Pancreas (tissue), 10 donors: ENCODE measurements at regions not wholly inside any gene's neighbourhood (a gene's known extent, or its start where the extent isn't known, plus 50 kb on each side); places are given as distances from the start of the nearest gene placed in this dataset.

Source experiments
- ATAC-seq, 4 donors: fragments of 200-7000 bp; cut with Tn5 transposase; one replicate each; pipeline versions ENCODE4 v1.8.0 to v1.9.1; 2020; ENCODE audit warnings: mild to moderate bottlenecking in 4 of 4, moderate library complexity in 4 of 4
- DNase-seq, 6 donors: peaks; one replicate each; pipeline ENCODE4 v3.0.0-alpha.2; 2020
- FAIRE-seq: peaks from 2 replicates; lab custom pipeline; 2012; peaks lifted over from hg19 to GRCh38; lab: Jason Lieb, UNC
- H3K27ac ChIP-seq, 4 donors: fragments of 200-600 bp; sonication (generic); 1 replicate in 3 of 4; 2 replicates in 1 of 4; pipeline versions ENCODE4 v1.5.0 to v1.8.0; 2020
- H3K27me3 ChIP-seq, 4 donors: fragments of 200-600 bp; one replicate each; pipeline ENCODE4 v1.8.0; 2021
- H3K36me3 ChIP-seq, 3 donors: fragments of 200-600 bp; sonication (generic) in 1 of 3; one replicate each; pipeline versions ENCODE4 v1.5.0 to v1.8.0; 2020 to 2021
- H3K4me1 ChIP-seq, 3 donors: fragments of 200-600 bp; one replicate each; pipeline ENCODE4 v1.8.0; 2021
- H3K4me3 ChIP-seq, 4 donors: fragments of 200-600 bp; sonication (generic) in 2 of 4; one replicate each; pipeline versions ENCODE4 v1.5.0 to v1.8.0; 2020 to 2021
- H3K9me3 ChIP-seq, 4 donors: fragments of 200-600 bp; one replicate each; pipeline ENCODE4 v1.8.0; 2021
- CTCF ChIP-seq, 4 donors: fragments of 200-600 bp; sonication (generic) in 3 of 4; IDR thresholded peaks; one replicate each; pipeline versions ENCODE4 v1.5.0 to v1.8.0; 2021; ENCODE audit warnings: antibody characterized with exemption in 4 of 4
- WGBS, 2 donors: extraction: QIAGEN DNeasy Blood & Tissue Kit; methylation state at CpG; one replicate each; pipeline ENCODE4 v1.1.7; 2013; 5-methylcytosine and 5-hydroxymethylcytosine counted together
- intact Hi-C, 3 donors: fragments of 100-400 bp; cut with DNase I; formaldehyde crosslinking; loops; one replicate each; pipeline versions ENCODE4 v1.11.1 to v1.14.2; 2022
- donor health status: healthy with polysubstance abuse.
- donor health status: DM: no; HTN: no; CAD: no; lungs with moderate emphysema.
- donor health status: DM: no; HTN: no; CAD: no.
- donor health status: control.
- donor health status: control.
- donor health status: Bipolar disorder and iron deficiency.
- donor health status: DM: yes; HTN: yes; CAD: no.
- donor health status: DM: no; HTN: no; CAD: no.
- donor health status: DM: no; HTN: no; CAD: no.
- donor health status: DM: yes; HTN: yes; CAD: no.

- DNase-seq (no peak), FAIRE-seq (no peak), ATAC-seq (no peak)
- H3K9me3 ChIP-seq = no peaks in the 10 kb centered on the region
- intact Hi-C loops = no loop called here
- no peaks in the 10 kb centered on the region for H3K36me3 ChIP-seq
- TF ChIP-seq CTCF (IDR thresholded peaks at IDR 0.05) = no peak
- no peak overlapping the region for H3K27ac ChIP-seq
- no peaks in the 10 kb centered on the region for H3K27me3 ChIP-seq
- no peak overlapping the region for H3K4me3 ChIP-seq
- WGBS, 2 donors = 62 to 72% methylated on average over 19 of the region's 19 CpGs
- H3K4me1 ChIP-seq = no peaks in the 10 kb centered on the region
Measured at GRCh38 chr2:104701411-104701911, 152.5 kb upstream of the POU3F3 start.

DNA sequence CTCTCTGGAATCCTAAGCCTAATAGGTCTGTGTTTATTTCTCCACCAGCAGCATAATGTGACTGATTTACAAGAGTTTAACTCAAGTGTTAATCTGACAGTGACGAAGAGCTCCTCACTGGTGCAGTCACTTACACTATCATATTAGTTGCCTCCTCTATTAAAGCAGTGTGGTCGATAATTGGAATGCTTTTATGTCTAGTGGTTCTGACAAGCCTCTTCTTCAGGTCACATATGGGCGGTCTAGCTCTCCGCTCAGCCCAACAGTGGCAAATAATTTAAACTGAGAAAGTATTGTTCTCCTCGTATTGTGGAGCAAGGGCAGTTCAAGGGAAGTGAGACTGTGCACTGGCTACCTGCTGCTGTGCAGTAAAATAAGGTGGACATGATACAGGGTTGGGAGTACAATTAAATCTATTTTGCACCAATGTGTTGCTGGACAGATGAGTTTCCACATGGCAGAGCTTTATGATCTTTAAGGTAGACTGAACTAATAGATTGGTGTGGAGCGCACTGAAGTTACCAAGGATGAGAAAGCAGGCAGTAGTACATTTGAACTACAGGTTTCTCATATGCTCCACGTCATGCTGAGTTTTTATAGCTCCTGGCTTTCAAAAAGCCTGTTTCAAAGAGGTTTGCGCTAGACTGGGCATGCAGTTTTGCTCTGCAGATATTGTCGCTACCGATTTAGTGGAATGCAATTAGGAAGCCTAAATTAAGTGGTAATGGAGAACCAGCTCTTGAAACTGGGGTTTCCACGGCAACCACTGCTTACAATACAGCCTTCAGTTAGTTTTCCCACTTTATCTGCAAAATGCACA is 151.7 kb upstream of the POU3F3 start:
- no peak for TF ChIP-seq CTCF (IDR thresholded peaks at IDR 0.05)
- ATAC-seq (no peak), FAIRE-seq (no peak), DNase-seq (no peak)
- Histone ChIP-seq H3K27ac (no peak overlapping the region), H3K27me3 (no peaks in the 10 kb centered on the region), H3K9me3 (no peaks in the 10 kb centered on the region), H3K4me3 (no peak overlapping the region), H3K4me1 (no peaks in the 10 kb centered on the region), H3K36me3 (no peaks in the 10 kb centered on the region)
- 18 to 23% methylated on average over 11 of the region's 11 CpGs for WGBS, 2 donors
- intact Hi-C loops = no loop called here

DNA sequence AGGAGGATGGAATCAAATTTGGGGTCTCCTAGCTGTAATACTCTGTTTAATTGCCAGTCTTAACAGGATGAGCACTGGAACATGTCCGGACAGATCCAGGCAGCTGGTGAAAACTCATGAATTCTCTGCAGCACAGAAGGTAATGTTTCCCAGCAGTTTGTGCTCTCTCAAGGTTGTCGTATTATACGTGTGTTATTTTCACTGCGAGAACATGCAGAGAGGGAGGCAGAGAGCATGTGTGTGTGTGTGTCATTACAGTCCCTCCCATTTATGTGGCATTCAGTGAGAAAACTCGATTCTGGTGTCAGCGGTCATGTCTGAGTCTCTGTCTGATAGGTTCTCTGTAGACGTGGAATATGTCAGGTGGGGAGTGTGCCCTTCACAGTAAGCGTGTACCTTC is 150.2 kb upstream of the POU3F3 start:
- H3K36me3 ChIP-seq = no peaks in the 10 kb centered on the region
- no peak for DNase-seq
- no peaks in the 10 kb centered on the region for H3K9me3 ChIP-seq
- no peaks in the 10 kb centered on the region for H3K4me1 ChIP-seq
- H3K4me3 ChIP-seq = no peak overlapping the region
- TF ChIP-seq CTCF (IDR thresholded peaks at IDR 0.05) = no peak
- FAIRE-seq = no peak
- H3K27me3 ChIP-seq = no peaks in the 10 kb centered on the region
- no peak overlapping the region for H3K27ac ChIP-seq
- intact Hi-C loops = no loop called here
- 28 to 33% methylated on average over 8 of the region's 8 CpGs for WGBS, 2 donors
- no peak for ATAC-seq

DNA sequence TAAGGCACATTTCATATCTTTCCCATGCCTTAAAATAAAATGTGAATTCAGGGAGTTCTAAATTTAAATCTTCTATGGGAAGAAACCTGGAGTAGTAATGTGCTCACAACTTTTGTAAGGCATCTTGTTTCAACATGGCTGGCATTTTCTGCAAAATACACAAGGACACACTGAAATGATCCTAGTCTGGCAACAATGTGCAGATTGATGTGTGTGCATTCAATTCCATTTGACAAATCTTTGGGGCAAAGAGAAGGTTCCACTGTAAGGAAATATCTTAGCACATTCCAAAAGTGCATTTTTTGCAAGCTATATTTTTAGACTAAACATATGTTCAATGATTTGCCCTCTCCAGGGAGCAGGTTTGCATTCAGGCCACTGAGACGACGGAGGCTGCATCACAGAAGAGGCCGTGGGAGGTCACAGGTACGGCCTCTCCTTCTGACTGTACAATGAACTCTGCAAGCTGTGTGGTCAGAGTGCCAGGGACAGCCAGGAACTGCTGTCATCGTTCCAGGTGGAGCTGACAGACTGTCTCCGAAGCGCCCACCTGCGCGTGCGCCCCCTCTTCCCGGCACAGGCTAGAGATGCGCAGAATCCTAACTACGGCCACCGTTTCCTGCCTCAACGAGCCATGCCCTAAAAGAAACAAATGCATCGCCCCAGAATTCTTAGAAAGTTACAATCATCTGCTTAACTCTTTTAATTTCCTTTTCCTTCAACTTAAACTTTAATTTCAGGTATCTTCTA is 149.2 kb upstream of the POU3F3 start:
- H3K36me3 ChIP-seq = no peaks in the 10 kb centered on the region
- no peak for TF ChIP-seq CTCF (IDR thresholded peaks at IDR 0.05)
- H3K4me3 ChIP-seq = no peak overlapping the region
- FAIRE-seq = no peak
- no peaks in the 10 kb centered on the region for H3K27me3 ChIP-seq
- H3K27ac ChIP-seq = no peak overlapping the region
- intact Hi-C loops = no loop called here
- no peak for DNase-seq
- no peaks in the 10 kb centered on the region for H3K4me1 ChIP-seq
- no peaks in the 10 kb centered on the region for H3K9me3 ChIP-seq
- WGBS, 2 donors = 71 to 77% methylated on average over 16 of the region's 16 CpGs
- ATAC-seq = no peak
